Stimulated activated CD4-positive, alpha-beta T cell treated with anti-CD3 and anti-CD28 coated beads, Interleukin-4, amount 100 ng/mL, for 4 hours (primary cell): ENCODE measurements at regions not wholly inside any gene's neighbourhood (a gene's known extent, or its start where the extent isn't known, plus 50 kb on each side); places are given as distances from the start of the nearest gene placed in this dataset.

Experiments
- DNase-seq, 2 experiments: peaks; one replicate each; pipeline ENCODE4 v3.0.0-alpha.2; 2020

GRCh38 chr13:59587971-59588716 lies 575.6 kb downstream of the DIAPH3 start:
- no peak for DNase-seq

GRCh38 chr13:59588717-59589067 lies 575.0 kb downstream of the DIAPH3 start:
- DNase-seq = no peak

GRCh38 chr13:59601993-59602392 lies 561.7 kb downstream of the DIAPH3 start:
- DNase-seq = no peak

DNA sequence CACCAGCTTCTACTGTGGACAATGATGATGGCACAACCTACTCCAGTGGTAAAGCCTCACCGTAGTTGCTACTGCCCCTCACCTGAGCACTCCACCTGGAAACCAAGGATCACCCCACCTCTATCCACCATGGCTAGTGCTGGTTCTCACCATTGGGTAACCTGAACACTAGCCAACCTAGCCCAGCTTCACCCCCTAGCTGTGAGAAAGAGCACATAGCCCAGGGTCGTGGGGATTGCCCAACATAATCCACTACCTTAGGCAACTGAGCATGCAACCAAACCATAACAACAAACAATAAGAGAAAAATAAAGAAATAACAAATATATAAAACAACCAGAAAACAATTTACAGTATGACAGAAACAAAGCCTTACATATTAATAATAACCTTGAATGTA lies 560.1 kb downstream of the DIAPH3 start:
- no peak for DNase-seq

GRCh38 chr13:59607172-59607571 lies 556.6 kb downstream of the DIAPH3 start:
- DNase-seq = no peak

DNA sequence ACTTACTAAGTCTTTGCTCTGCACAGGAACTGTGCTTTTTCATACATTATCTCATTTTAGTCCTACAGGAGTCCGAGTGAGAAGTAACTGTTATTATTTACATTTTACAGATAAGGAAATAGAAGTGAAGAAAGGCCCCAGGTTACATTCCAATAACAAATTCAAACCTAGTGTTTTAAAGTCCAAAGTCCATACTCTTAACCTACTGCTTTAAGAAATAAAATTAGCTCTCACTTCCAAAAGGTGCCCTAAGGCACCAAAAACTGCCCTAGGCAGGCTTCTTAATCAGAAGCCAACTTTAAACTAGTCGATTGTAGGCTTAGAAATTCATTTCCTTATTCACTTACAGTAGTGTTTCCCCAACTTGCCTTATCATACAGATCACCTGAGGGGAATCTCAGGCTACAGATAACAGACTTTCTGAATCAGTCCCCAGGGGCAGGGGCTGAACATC lies 555.9 kb downstream of the DIAPH3 start:
- DNase-seq = no peak

DNA sequence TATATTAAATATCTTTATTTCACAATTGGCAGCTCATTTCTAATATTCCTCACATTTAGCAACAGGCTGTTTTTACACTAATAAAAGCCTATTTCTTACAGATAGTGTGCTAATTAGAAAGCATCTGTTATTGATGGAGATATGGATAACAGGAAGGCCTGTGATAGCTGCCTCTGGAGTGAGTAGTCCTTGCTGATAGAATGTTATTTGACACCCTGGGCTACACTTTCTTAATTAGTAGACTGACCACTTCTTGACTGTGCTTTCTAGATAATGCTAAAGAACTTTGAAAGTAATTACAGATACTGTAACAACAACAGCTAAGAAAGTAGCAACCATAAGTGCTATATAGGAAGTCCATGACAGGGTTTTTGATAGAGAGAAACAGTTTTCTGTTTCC lies 554.3 kb downstream of the DIAPH3 start:
- DNase-seq = no peak
